Keratinocyte (primary cell): ENCODE measurements at regions not wholly inside any gene's neighbourhood (a gene's known extent, or its start where the extent isn't known, plus 50 kb on each side); places are given as distances from the start of the nearest gene placed in this dataset.

Source experiments
- EZH2 ChIP-seq: IDR thresholded peaks from one replicate; pipeline ENCODE4 v1.6.1; 2012; ENCODE audit warnings: inconsistent platforms, mild to moderate bottlenecking, low read length, moderate library complexity
- TF ChIP-seq, protein P1 (sequence below), 3 experiments: IDR thresholded peaks in 1 of 3; conservative IDR thresholded peaks in 1 of 3; optimal IDR thresholded peaks in 1 of 3; 2 replicates in 2 of 3; 3 replicates in 1 of 3; pipeline versions ENCODE3 to v1.5.1; 2011; ENCODE audit warnings: low read length in 3 of 3, mild to moderate bottlenecking in 3 of 3, moderate library complexity in 2 of 3, control low read depth in 1 of 3, inconsistent platforms in 1 of 3; ENCODE audit not compliant: insufficient read depth in 2 of 3; ENCODE audit errors: extremely low read depth in 1 of 3

DNA sequence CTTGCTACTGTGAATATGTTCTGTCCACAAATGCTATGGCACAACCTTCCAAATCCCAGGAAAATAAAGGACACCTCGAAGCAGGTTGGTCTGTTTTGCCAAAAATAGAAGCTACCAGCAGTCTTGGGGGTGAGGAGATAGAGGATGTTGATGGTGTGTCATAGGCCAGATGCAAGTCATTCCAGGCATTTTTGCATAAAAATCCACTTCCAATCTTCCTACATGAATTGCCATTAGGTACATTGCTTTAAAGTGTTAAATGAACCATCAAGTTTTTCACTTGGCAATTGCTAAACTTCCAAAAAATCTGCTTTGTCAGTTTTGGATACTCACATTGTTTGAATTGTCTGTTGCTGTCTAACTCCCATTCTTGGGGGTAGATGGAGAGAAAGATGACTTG lies 295.4 kb downstream of the MYCN start:
- TF ChIP-seq, protein P1, sequence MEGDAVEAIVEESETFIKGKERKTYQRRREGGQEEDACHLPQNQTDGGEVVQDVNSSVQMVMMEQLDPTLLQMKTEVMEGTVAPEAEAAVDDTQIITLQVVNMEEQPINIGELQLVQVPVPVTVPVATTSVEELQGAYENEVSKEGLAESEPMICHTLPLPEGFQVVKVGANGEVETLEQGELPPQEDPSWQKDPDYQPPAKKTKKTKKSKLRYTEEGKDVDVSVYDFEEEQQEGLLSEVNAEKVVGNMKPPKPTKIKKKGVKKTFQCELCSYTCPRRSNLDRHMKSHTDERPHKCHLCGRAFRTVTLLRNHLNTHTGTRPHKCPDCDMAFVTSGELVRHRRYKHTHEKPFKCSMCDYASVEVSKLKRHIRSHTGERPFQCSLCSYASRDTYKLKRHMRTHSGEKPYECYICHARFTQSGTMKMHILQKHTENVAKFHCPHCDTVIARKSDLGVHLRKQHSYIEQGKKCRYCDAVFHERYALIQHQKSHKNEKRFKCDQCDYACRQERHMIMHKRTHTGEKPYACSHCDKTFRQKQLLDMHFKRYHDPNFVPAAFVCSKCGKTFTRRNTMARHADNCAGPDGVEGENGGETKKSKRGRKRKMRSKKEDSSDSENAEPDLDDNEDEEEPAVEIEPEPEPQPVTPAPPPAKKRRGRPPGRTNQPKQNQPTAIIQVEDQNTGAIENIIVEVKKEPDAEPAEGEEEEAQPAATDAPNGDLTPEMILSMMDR (optimal IDR thresholded peaks at IDR 0.05 in 1 of 3, IDR thresholded peaks at IDR 0.05 in 1 of 3, conservative IDR thresholded peaks at IDR 0.05 in 1 of 3; ENCODE audit: extremely low read depth in 1 of 3, insufficient read depth in 2 of 3, low read length in 3 of 3) = no peak
- no peak for TF ChIP-seq EZH2
